Osteoblast (primary cell): ENCODE measurements at regions not wholly inside any gene's neighbourhood (a gene's known extent, or its start where the extent isn't known, plus 50 kb on each side); places are given as distances from the start of the nearest gene placed in this dataset.

Source experiments
- DNase-seq: peaks from one replicate; pipeline ENCODE4 v3.0.0; 2011; ENCODE audit warnings: low spot score, mixed read lengths; ENCODE audit not compliant: insufficient read length; ENCODE audit errors: missing footprints
- H2AFZ ChIP-seq: 2 replicates; pipeline ENCODE4 v1.6.0; 2011; ENCODE audit warnings: mild to moderate bottlenecking, low read length
- H3K27ac ChIP-seq: 2 replicates; pipeline ENCODE4 v1.5.1; 2011; ENCODE audit warnings: mild to moderate bottlenecking, low read depth, low read length, moderate library complexity
- H3K27me3 ChIP-seq: 2 replicates; pipeline ENCODE4 v1.6.0; 2012; ENCODE audit warnings: mild to moderate bottlenecking, control low read depth, inconsistent platforms, low read length, moderate library complexity; ENCODE audit not compliant: insufficient read depth
- H3K36me3 ChIP-seq: 2 replicates; pipeline ENCODE4 v1.5.1; 2011; ENCODE audit warnings: mild to moderate bottlenecking, low read length, control low read depth, moderate library complexity; ENCODE audit not compliant: insufficient read depth
- H3K4me1 ChIP-seq: 2 replicates; pipeline ENCODE4 v1.5.1; 2011; ENCODE audit warnings: mild to moderate bottlenecking, low read length, control low read depth, moderate library complexity; ENCODE audit not compliant: insufficient read depth
- H3K4me2 ChIP-seq: 2 replicates; pipeline ENCODE4 v1.6.0; 2011; ENCODE audit warnings: mild to moderate bottlenecking, low read length; ENCODE audit not compliant: insufficient read depth
- H3K4me3 ChIP-seq: fragments of 200-600 bp; sonication (generic); 3 replicates; pipeline ENCODE4 v1.5.1; 2012; ENCODE audit warnings: mild to moderate bottlenecking, low read length, inconsistent platforms; ENCODE audit not compliant: insufficient read depth
- H3K79me2 ChIP-seq: 2 replicates; pipeline ENCODE4 v1.6.0; 2012; ENCODE audit warnings: mild to moderate bottlenecking, low read length, control low read depth, inconsistent platforms; ENCODE audit not compliant: insufficient read depth
- H3K9me3 ChIP-seq: 2 replicates; pipeline ENCODE4 v1.5.1; 2011; ENCODE audit warnings: low read depth, low read length, control low read depth
- H4K20me1 ChIP-seq: 2 replicates; pipeline ENCODE4 v1.6.0; 2012; ENCODE audit warnings: mild to moderate bottlenecking, low read length, control low read depth; ENCODE audit not compliant: insufficient read depth
- CTCF ChIP-seq: IDR thresholded peaks from 2 replicates; pipeline ENCODE4 v1.5.1; 2011; ENCODE audit warnings: mild to moderate bottlenecking, low read depth, low read length, moderate library complexity; ENCODE audit errors: extremely low read depth

GRCh38 chr1:104874044-104874443 lies 1124.3 kb downstream of the AMY1C start:
- TF ChIP-seq CTCF, result no peak
- Histone ChIP-seq H3K4me3 (no peak overlapping the region), H3K4me2 (no peak overlapping the region), H3K9me3 (no peaks in the 10 kb centered on the region), H4K20me1 (no peaks in the 10 kb centered on the region), H3K27me3 (no peaks in the 10 kb centered on the region), H3K36me3 (no peaks in the 10 kb centered on the region), H3K4me1 (no peaks in the 10 kb centered on the region), H3K27ac (no peak overlapping the region), H2AFZ (no peak overlapping the region), H3K79me2 (no peaks in the 10 kb centered on the region)
- no peak for DNase-seq

- Histone ChIP-seq H4K20me1 (no peaks in the 10 kb centered on the region), H3K27ac (no peak overlapping the region), H3K27me3 (no peaks in the 10 kb centered on the region), H3K4me1 (no peaks in the 10 kb centered on the region), H3K4me2 (no peak overlapping the region), H3K36me3 (no peaks in the 10 kb centered on the region), H3K9me3 (no peaks in the 10 kb centered on the region), H2AFZ (no peak overlapping the region), H3K4me3 (no peak overlapping the region), H3K79me2 (no peaks in the 10 kb centered on the region)
- DNase-seq, result no peak
- no peak for TF ChIP-seq CTCF
Observed at GRCh38 chr1:104878203-104878909, 1128.7 kb downstream of the AMY1C start.

- Histone ChIP-seq H3K4me1 (no peaks in the 10 kb centered on the region), H3K36me3 (no peaks in the 10 kb centered on the region), H3K27ac (no peak overlapping the region), H4K20me1 (no peaks in the 10 kb centered on the region), H3K27me3 (no peaks in the 10 kb centered on the region), H3K79me2 (no peaks in the 10 kb centered on the region), H3K4me3 (no peak overlapping the region), H3K9me3 (peaks cover 3% of the 10 kb centered on the region), H2AFZ (no peak overlapping the region), H3K4me2 (no peak overlapping the region)
- DNase-seq, result no peak
- no peak for TF ChIP-seq CTCF
Observed at GRCh38 chr1:104884939-104885338, 1135.2 kb downstream of the AMY1C start.

- H3K27ac ChIP-seq, result no peak overlapping the region
- DNase-seq, result no peak
Observed at GRCh38 chr1:104905322-104905721, 1155.6 kb downstream of the AMY1C start.

More at GRCh38 chr1:104905322-104905721, 1155.6 kb downstream of the AMY1C start:
- no peak overlapping the region for H3K4me3 ChIP-seq
- H3K36me3 ChIP-seq, result no peaks in the 10 kb centered on the region
- H3K9me3 ChIP-seq, result no peaks in the 10 kb centered on the region
- H3K79me2 ChIP-seq, result no peaks in the 10 kb centered on the region
- H3K4me2 ChIP-seq, result no peak overlapping the region
- no peaks in the 10 kb centered on the region for H4K20me1 ChIP-seq
- H2AFZ ChIP-seq, result no peak overlapping the region
- TF ChIP-seq CTCF, result no peak
- H3K27me3 ChIP-seq, result no peaks in the 10 kb centered on the region
- H3K4me1 ChIP-seq, result no peaks in the 10 kb centered on the region
